Transverse colon (tissue), 4 donors: ENCODE measurements at regions not wholly inside any gene's neighbourhood (a gene's known extent, or its start where the extent isn't known, plus 50 kb on each side); places are given as distances from the start of the nearest gene placed in this dataset.
"Not testable (repeated sequence)": the region's sequence is repeated elsewhere in the genome, so short reads cannot be mapped to it uniquely, and the experiment has no call there.

Source experiments
- DNase-seq: peaks from one replicate; pipeline ENCODE4 v3.0.0-alpha.2; 2019
- H3K27ac ChIP-seq, 4 donors: fragments of 200-600 bp; sonication (generic); 2 replicates each; pipeline ENCODE4 v1.5.1; 2016 to 2018; ENCODE audit warnings: inconsistent platforms in 4 of 4
- H3K27me3 ChIP-seq: fragments of 200-600 bp; sonication (generic); 2 replicates; pipeline ENCODE4 v1.5.1; 2017; ENCODE audit warnings: inconsistent platforms
- H3K36me3 ChIP-seq, 4 donors: fragments of 200-600 bp; sonication (generic); 2 replicates each; pipeline ENCODE4 v1.5.1; 2017 to 2019; ENCODE audit warnings: inconsistent platforms in 4 of 4
- H3K4me1 ChIP-seq, 4 donors: fragments of 200-600 bp; sonication (generic); 2 replicates each; pipeline ENCODE4 v1.5.1; 2017 to 2020; ENCODE audit warnings: inconsistent platforms in 4 of 4
- H3K4me3 ChIP-seq, 4 donors: fragments of 200-600 bp; sonication (generic); 1 replicate in 1 of 4; 2 replicates in 3 of 4; pipeline versions ENCODE4 v1.5.1 to v1.6.1; 2017 to 2019; ENCODE audit warnings: inconsistent platforms in 4 of 4
- H3K9me3 ChIP-seq, 2 donors: fragments of 200-600 bp; sonication (generic); 2 replicates each; pipeline ENCODE4 v1.5.1; 2017 to 2019; ENCODE audit warnings: inconsistent platforms in 2 of 2
- EP300 ChIP-seq: sonication (generic); formaldehyde crosslinking; IDR thresholded peaks from one replicate; pipeline ENCODE4 v1.6.1; 2017; ENCODE audit warnings: antibody characterized with exemption, low read depth
- POLR2A ChIP-seq: fragments of 450-650 bp; IDR thresholded peaks from one replicate; pipeline ENCODE4 v1.6.1; 2016; ENCODE audit warnings: antibody characterized with exemption, mild to moderate bottlenecking, moderate library complexity
- POLR2AphosphoS5 ChIP-seq, 3 donors: sonication (generic); formaldehyde crosslinking; IDR thresholded peaks; one replicate each; pipeline ENCODE4 v1.6.1; 2016; ENCODE audit warnings: antibody characterized with exemption in 3 of 3
- WGBS, 2 donors: methylation state at CpG; one replicate each; pipeline ENCODE4 v1.1.5; 2018; ENCODE audit warnings: low coverage in 1 of 2; 5-methylcytosine and 5-hydroxymethylcytosine counted together
- in situ Hi-C, 4 donors: fragments of 200-750 bp; cut with MboI; loops; one replicate each; pipeline versions ENCODE4 v1.15.0 to v1.15.1; 2017; ENCODE audit warnings: low sequenced_read_pairs in 3 of 4, low pct_ligation_motif_present in 1 of 4, low pct_unique_long_range_greater_than_20kb in 1 of 4
- intact Hi-C: fragments of 100-400 bp; cut with DNase I; formaldehyde crosslinking; loops from one replicate; pipeline ENCODE4 v1.15.1; 2023; ENCODE audit warnings: low total_unique reads
- TF ChIP-seq, protein P1 (sequence below), 5 experiments: fragments of 200-600 bp in 3 of 5; fragments of 450-650 bp in 2 of 5; sonication (generic) in 3 of 5; IDR thresholded peaks; 1 replicate in 2 of 5; 2 replicates in 3 of 5; pipeline ENCODE4 v1.5.1; 2016 to 2017; ENCODE audit warnings: antibody characterized with exemption in 5 of 5, inconsistent platforms in 3 of 5, mild to moderate bottlenecking in 2 of 5, moderate library complexity in 1 of 5

GRCh38 chr12:9469463-9469862 lies 138.3 kb downstream of the KLRB1 start:
- H3K27ac ChIP-seq, DNase-seq, H3K4me1 ChIP-seq, H3K36me3 ChIP-seq, intact Hi-C loops, H3K9me3 ChIP-seq, H3K4me3 ChIP-seq, H3K27me3 ChIP-seq: not testable (repeated sequence)
- in situ Hi-C loops: loop anchor here in 2 of 4 donors (25.0 kb wide), 2 partner anchors 107 to 118 kb away; no protein-coding TSS in a partner anchor
- WGBS, 2 donors: 89 to 100% methylated on average over 2 of the region's 2 CpGs

DNA sequence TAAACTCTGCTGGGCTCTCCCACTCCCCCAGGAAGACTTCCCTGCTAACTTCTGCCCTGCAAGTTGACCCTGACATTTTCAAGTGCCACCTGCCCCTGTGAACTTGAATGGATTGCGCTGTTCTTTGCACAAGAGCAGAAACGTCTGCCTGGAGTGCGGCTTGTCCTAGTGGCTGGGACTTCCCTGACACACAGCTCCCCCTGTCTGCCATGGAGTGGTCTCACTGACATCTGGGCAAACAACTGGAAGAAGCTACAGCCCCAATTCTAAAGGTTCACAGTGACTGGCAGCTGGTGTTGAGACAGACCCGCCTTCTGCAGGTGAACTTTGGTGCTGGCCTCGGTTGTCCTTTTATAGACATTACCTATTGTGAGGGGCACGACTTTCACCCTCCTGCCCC lies 138.7 kb downstream of the KLRB1 start:
- H3K4me3 ChIP-seq, H3K4me1 ChIP-seq, H3K36me3 ChIP-seq, H3K9me3 ChIP-seq, intact Hi-C loops, H3K27me3 ChIP-seq, H3K27ac ChIP-seq: not testable (repeated sequence)
- 40 to 42% methylated on average over 1 to 6 of the region's 6 CpGs for WGBS, 2 donors
- DNase-seq: peak; percentile 57
- in situ Hi-C loops: loop anchor here in 2 of 4 donors (25.0 kb wide), 2 partner anchors 107 to 118 kb away; no protein-coding TSS in a partner anchor
- TF ChIP-seq, protein P1, sequence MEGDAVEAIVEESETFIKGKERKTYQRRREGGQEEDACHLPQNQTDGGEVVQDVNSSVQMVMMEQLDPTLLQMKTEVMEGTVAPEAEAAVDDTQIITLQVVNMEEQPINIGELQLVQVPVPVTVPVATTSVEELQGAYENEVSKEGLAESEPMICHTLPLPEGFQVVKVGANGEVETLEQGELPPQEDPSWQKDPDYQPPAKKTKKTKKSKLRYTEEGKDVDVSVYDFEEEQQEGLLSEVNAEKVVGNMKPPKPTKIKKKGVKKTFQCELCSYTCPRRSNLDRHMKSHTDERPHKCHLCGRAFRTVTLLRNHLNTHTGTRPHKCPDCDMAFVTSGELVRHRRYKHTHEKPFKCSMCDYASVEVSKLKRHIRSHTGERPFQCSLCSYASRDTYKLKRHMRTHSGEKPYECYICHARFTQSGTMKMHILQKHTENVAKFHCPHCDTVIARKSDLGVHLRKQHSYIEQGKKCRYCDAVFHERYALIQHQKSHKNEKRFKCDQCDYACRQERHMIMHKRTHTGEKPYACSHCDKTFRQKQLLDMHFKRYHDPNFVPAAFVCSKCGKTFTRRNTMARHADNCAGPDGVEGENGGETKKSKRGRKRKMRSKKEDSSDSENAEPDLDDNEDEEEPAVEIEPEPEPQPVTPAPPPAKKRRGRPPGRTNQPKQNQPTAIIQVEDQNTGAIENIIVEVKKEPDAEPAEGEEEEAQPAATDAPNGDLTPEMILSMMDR (IDR thresholded peaks at IDR 0.05): peak; percentile 44 to 68 (median 55)

DNA sequence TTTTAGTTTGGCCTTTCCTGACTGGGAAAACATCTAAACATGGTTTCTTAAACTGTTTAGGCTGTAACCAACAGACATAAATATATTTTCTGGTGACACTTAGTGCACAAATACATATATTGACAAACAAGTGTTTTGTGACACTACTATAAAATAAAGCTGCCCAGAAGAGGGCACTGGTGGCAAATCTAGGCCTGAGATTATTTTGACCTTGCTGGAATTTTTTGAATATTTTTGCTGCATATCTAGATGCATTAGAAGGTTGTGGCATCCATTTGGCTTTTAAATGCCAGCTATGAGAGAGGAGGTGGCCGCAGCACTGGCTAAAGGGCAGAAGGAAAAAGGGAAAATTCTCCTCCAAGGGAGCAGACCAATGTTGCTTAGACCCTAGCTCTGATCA lies 139.6 kb downstream of the KLRB1 start:
- in situ Hi-C loops: loop anchor here in 2 of 4 donors (25.0 kb wide), 2 partner anchors 106 to 119 kb away; no protein-coding TSS in a partner anchor
- intact Hi-C loops, H3K27me3 ChIP-seq: not testable (repeated sequence)

GRCh38 chr12:9464408-9464807 lies 143.3 kb downstream of the KLRB1 start:
- Histone ChIP-seq H3K36me3 (no peaks in the 10 kb centered on the region), H3K4me1 (no peaks in the 10 kb centered on the region), H3K4me3 (no peak overlapping the region), H3K9me3 (no peaks in the 10 kb centered on the region), H3K27me3 (no peaks in the 10 kb centered on the region), H3K27ac (no peak overlapping the region)
- intact Hi-C loops: no loop called here
- 78 to 88% methylated on average over 4 of the region's 4 CpGs for WGBS, 2 donors
- TF ChIP-seq EP300: no peak
- no peak for TF ChIP-seq POLR2A
- TF ChIP-seq, protein P1 (IDR thresholded peaks at IDR 0.05): no peak
- no peak for TF ChIP-seq POLR2AphosphoS5 (IDR thresholded peaks at IDR 0.05)
- in situ Hi-C loops: loop anchor here in 2 of 4 donors (25.0 kb wide), 2 partner anchors 102 to 123 kb away; no protein-coding TSS in a partner anchor
- DNase-seq: no peak

More for the DNA sequence above, 139.6 kb downstream of the KLRB1 start:
- WGBS, 2 donors: 100% methylated on average over 1 of the region's 1 CpG; no CpG with 5 or more reads in 1 of the 2 donors
- H3K27ac ChIP-seq, H3K4me1 ChIP-seq, DNase-seq, H3K9me3 ChIP-seq, H3K4me3 ChIP-seq, H3K36me3 ChIP-seq: not testable (repeated sequence)

- WGBS, 2 donors: 30 to 48% methylated on average over 2 to 4 of the region's 4 CpGs
- H3K36me3 ChIP-seq, H3K9me3 ChIP-seq, H3K4me1 ChIP-seq, H3K27me3 ChIP-seq, H3K27ac ChIP-seq, H3K4me3 ChIP-seq, intact Hi-C loops: not testable (repeated sequence)
- peak; percentile 66 for DNase-seq
- in situ Hi-C loops: loop anchor here in 2 of 4 donors (25.0 kb wide), 2 partner anchors 93 to 132 kb away; no protein-coding TSS in a partner anchor
Measured at GRCh38 chr12:9455516-9455915, 152.2 kb downstream of the KLRB1 start.

DNA sequence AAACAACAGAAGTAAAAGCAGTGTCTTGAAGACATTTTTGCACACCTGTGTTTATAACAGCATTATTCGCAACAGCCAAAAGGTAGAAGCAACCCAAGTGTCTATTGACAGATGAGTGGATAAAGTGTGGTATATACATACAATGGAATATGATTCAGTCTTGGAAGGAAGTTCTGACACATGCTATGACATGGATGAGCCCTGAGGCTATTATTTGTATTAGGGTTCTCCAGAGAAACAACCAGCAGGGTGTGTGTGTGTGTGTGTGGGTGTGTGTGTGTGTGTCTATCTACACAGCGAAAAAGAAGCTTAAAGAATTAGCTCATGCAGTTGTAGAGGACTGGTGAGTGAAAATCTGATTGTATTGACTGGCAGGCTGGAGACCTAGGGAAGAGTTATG lies 153.7 kb downstream of the KLRB1 start:
- in situ Hi-C loops: loop anchor here in 2 of 4 donors (25.0 kb wide), 2 partner anchors 92 to 133 kb away; no protein-coding TSS in a partner anchor
- WGBS, 2 donors: 90 to 100% methylated on average over 1 to 2 of the region's 2 CpGs
- H3K27ac ChIP-seq, H3K27me3 ChIP-seq, H3K4me1 ChIP-seq, H3K4me3 ChIP-seq, DNase-seq, H3K9me3 ChIP-seq, intact Hi-C loops, H3K36me3 ChIP-seq: not testable (repeated sequence)

DNA sequence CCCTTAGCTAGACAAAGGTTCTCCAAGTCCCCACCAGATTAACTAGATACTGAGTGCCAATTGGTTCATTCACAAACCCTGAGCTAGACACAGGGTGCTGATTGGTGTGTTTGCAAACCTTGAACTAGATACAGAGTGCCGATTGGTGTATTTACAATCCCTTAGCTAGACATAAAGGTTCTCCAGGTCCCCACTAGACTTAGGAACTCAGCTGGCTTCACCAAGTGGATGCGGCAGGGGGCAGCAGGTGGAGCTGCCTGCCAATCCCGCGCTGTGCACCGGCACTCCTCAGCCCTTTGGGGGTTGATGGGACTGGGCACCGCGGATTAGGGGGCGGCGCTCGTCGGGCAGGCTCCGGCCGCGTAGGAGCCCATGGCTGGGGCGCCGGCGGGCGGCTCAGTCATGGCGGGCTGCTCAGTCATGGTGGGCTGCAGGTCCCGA lies 157.6 kb downstream of the KLRB1 start:
- H3K27ac ChIP-seq, H3K36me3 ChIP-seq, DNase-seq, H3K9me3 ChIP-seq, intact Hi-C loops, H3K27me3 ChIP-seq: not testable (repeated sequence)
- in situ Hi-C loops: loop anchor here in 2 of 4 donors (25.0 kb wide), 2 partner anchors 88 to 137 kb away; no protein-coding TSS in a partner anchor
- peak overlapping the region in 1 of 4 donors; percentile 15 for H3K4me3 ChIP-seq
- H3K4me1 ChIP-seq: peaks cover 0 to 12% (median 4%) of the 10 kb centered on the region in 4 donors
- 90 to 100% methylated on average over 1 to 17 of the region's 20 CpGs for WGBS, 2 donors

- H3K4me3 ChIP-seq, intact Hi-C loops, H3K36me3 ChIP-seq, H3K27me3 ChIP-seq, H3K9me3 ChIP-seq, DNase-seq: not testable (repeated sequence)
- Histone ChIP-seq H3K4me1 (peaks cover 0 to 12% (median 4%) of the 10 kb centered on the region in 4 donors), H3K27ac (peak overlapping the region in 1 of 4 donors; percentile 85)
- in situ Hi-C loops: loop anchor here in 2 of 4 donors (25.0 kb wide), 2 partner anchors 87 to 138 kb away; no protein-coding TSS in a partner anchor
- WGBS, 2 donors: 73 to 75% methylated on average over 4 to 9 of the region's 9 CpGs
Measured at GRCh38 chr12:9449657-9450126, 158.0 kb downstream of the KLRB1 start.
